ENCODE measurements at regions not wholly inside any gene's neighbourhood (a gene's known extent, or its start where the extent isn't known, plus 50 kb on each side); places are given as distances from the start of the nearest gene placed in this dataset.

DNA sequence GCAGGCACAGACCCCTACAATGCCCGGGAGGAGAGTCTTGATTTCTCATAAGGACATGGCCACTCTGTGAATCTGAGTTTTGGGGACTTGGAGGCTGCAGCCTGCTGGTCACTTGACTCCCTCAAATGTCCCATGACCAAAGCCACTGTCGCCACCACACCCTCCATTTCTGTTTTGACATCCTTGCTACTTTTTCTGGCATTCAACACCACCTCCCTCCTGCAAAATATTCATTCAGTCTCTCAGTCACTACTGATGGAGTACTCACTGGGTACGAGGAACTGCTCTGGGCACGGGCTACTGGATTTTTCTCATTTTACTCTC, 208.6 kb upstream of the HAAO start:
- no peak for TF ChIP-seq SIN3A (IDR thresholded peaks at IDR 0.05; ENCODE audit: borderline replicate concordance, insufficient read depth, low read length)
- TF ChIP-seq, protein P1, sequence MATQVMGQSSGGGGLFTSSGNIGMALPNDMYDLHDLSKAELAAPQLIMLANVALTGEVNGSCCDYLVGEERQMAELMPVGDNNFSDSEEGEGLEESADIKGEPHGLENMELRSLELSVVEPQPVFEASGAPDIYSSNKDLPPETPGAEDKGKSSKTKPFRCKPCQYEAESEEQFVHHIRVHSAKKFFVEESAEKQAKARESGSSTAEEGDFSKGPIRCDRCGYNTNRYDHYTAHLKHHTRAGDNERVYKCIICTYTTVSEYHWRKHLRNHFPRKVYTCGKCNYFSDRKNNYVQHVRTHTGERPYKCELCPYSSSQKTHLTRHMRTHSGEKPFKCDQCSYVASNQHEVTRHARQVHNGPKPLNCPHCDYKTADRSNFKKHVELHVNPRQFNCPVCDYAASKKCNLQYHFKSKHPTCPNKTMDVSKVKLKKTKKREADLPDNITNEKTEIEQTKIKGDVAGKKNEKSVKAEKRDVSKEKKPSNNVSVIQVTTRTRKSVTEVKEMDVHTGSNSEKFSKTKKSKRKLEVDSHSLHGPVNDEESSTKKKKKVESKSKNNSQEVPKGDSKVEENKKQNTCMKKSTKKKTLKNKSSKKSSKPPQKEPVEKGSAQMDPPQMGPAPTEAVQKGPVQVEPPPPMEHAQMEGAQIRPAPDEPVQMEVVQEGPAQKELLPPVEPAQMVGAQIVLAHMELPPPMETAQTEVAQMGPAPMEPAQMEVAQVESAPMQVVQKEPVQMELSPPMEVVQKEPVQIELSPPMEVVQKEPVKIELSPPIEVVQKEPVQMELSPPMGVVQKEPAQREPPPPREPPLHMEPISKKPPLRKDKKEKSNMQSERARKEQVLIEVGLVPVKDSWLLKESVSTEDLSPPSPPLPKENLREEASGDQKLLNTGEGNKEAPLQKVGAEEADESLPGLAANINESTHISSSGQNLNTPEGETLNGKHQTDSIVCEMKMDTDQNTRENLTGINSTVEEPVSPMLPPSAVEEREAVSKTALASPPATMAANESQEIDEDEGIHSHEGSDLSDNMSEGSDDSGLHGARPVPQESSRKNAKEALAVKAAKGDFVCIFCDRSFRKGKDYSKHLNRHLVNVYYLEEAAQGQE (IDR thresholded peaks at IDR 0.05; ENCODE audit: insufficient read depth in 1 of 2, low read depth in 2 of 2, low read length in 2 of 2) = no peak
- no peak for TF ChIP-seq POLR2AphosphoS5 (IDR thresholded peaks at IDR 0.05; ENCODE audit: low read depth, low read length)
- TF ChIP-seq FOXP2 (optimal IDR thresholded peaks at IDR 0.05; ENCODE audit: borderline replicate concordance, extremely low read depth, extremely low read length, insufficient read depth) = no peak
- no peak for TF ChIP-seq TAF1 (IDR thresholded peaks at IDR 0.05; ENCODE audit: borderline replicate concordance, insufficient read depth, low read length)

DNA sequence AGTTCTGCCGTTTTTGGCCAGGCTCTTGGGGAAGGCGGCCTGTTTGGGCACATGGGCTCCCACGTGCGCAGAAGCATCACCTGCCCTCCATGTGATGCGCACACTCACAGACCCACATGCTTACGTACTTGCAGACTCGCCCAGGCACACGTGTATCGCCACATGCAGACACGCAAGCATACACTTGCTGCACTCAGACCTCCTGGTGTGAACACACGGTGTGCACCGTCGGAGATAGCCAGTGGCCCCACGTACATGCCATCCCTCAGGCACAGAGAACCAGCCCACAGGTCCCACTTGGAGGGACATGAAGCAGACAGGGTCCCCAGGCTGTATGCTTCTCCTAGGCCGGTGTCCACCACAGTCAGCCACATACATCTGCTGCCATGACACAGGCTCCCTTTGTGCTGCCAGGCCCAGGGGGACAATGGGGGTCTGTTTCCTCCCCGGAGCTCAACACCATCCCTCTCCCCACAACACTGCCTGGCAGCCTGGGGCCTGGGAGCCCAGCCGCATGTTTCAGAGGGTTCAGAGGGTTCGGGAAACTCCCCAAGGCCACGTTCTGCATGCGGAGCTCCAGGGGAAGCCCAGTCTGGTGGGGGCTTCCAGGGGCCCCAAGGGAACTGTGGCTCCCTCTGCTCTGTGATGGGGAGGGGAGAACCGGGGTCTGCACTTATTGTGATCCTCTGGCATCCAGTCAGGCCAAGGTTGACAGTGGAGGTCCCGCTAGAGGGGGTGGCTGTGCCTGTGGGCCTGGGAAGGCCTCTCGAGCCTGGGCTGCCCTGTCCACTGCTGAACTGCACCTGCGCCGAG, 208.1 kb upstream of the HAAO start:
- TF ChIP-seq POLR2AphosphoS5 (IDR thresholded peaks at IDR 0.05; ENCODE audit: low read depth, low read length) (no peak), FOXP2 (optimal IDR thresholded peaks at IDR 0.05; ENCODE audit: borderline replicate concordance, extremely low read depth, extremely low read length, insufficient read depth) (no peak), TAF1 (IDR thresholded peaks at IDR 0.05; ENCODE audit: borderline replicate concordance, insufficient read depth, low read length) (no peak), SIN3A (IDR thresholded peaks at IDR 0.05; ENCODE audit: borderline replicate concordance, insufficient read depth, low read length) (no peak)
- TF ChIP-seq, protein P1 (IDR thresholded peaks at IDR 0.05; ENCODE audit: insufficient read depth in 1 of 2, low read depth in 2 of 2, low read length in 2 of 2) = no peak

DNA sequence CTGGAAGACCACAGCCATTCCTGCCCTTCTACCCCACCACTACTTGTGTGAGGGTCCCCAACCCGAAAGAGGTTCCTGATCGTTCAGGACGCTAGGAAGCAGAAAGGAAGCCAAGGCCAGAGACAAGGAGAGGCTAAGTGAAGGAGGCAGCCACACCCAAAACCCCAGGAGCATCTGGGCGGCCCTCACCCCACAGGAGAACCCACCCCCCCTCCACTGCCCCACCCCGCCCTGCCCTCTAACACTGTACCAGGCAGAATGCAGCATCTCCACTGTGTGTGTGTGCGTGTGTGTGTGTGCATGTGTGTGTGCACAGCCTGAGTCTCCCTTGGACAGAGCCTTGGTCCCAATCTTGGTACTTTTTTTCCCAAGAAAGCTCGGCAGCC, 207.5 kb upstream of the HAAO start:
- TF ChIP-seq FOXP2 (optimal IDR thresholded peaks at IDR 0.05; ENCODE audit: borderline replicate concordance, extremely low read depth, extremely low read length, insufficient read depth) = no peak
- TF ChIP-seq TAF1 (IDR thresholded peaks at IDR 0.05; ENCODE audit: borderline replicate concordance, insufficient read depth, low read length) = no peak
- TF ChIP-seq, protein P1 (IDR thresholded peaks at IDR 0.05; ENCODE audit: insufficient read depth in 1 of 2, low read depth in 2 of 2, low read length in 2 of 2) = no peak
- no peak for TF ChIP-seq POLR2AphosphoS5 (IDR thresholded peaks at IDR 0.05; ENCODE audit: low read depth, low read length)
- TF ChIP-seq SIN3A (IDR thresholded peaks at IDR 0.05; ENCODE audit: borderline replicate concordance, insufficient read depth, low read length) = no peak

- TF ChIP-seq POLR2AphosphoS5 (IDR thresholded peaks at IDR 0.05; ENCODE audit: low read depth, low read length) (no peak), TAF1 (IDR thresholded peaks at IDR 0.05; ENCODE audit: borderline replicate concordance, insufficient read depth, low read length) (no peak), SIN3A (IDR thresholded peaks at IDR 0.05; ENCODE audit: borderline replicate concordance, insufficient read depth, low read length) (no peak), FOXP2 (optimal IDR thresholded peaks at IDR 0.05; ENCODE audit: borderline replicate concordance, extremely low read depth, extremely low read length, insufficient read depth) (no peak)
- TF ChIP-seq, protein P1 (IDR thresholded peaks at IDR 0.05; ENCODE audit: insufficient read depth in 1 of 2, low read depth in 2 of 2, low read length in 2 of 2) = no peak
These were observed 207.0 kb upstream of the HAAO start for GRCh38 chr2:42999391-42999841.

Measured in PFSK-1 (cell line).